NB4 (cell line): ENCODE measurements at regions not wholly inside any gene's neighbourhood (a gene's known extent, or its start where the extent isn't known, plus 50 kb on each side); places are given as distances from the start of the nearest gene placed in this dataset.

Experiments
- DNase-seq: peaks from one replicate; pipeline ENCODE4 v3.0.0; 2010; ENCODE audit warnings: low read depth
- H3K4me3 ChIP-seq: one replicate; pipeline ENCODE4 v1.5.1; 2011; ENCODE audit warnings: mild to moderate bottlenecking, low read depth, low read length, moderate library complexity
- MYC ChIP-seq: IDR thresholded peaks from 2 replicates; pipeline ENCODE4 v1.6.1; 2011; ENCODE audit warnings: low read depth, low read length
- POLR2A ChIP-seq: IDR thresholded peaks from 2 replicates; pipeline ENCODE4 v1.6.1; 2011; ENCODE audit warnings: mild to moderate bottlenecking; ENCODE audit not compliant: insufficient read length; ENCODE audit errors: extremely low read depth
- TF ChIP-seq, protein P1 (sequence below): IDR thresholded peaks from one replicate; pipeline ENCODE4 v1.5.1; 2012; ENCODE audit warnings: low read depth, low read length
- TF ChIP-seq, protein P2 (sequence below): IDR thresholded peaks from 2 replicates; pipeline ENCODE4 v1.6.1; 2011; ENCODE audit warnings: low read depth, low read length

DNA sequence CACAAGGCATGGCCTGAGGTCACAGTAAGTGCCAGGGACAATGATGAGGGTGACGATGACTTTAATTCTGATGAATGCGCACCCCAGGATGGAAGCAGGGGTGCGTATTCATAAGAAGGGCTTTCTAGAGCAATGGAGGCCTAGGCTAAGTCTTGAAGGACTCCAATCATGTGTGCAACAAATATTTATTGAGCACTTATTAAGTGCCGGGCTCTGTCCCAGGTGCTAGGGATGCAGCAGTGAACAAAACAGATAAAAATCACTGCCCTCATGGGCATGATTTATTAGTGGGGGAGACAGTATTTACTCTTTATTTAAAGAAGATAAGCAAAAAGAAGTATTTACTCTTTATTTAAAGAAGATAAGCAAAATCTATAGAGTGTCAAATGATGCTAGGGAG lies 198.2 kb upstream of the KCNG1 start:
- H3K4me3 ChIP-seq, result no peak overlapping the region
- no peak for DNase-seq
- TF ChIP-seq, protein P1, sequence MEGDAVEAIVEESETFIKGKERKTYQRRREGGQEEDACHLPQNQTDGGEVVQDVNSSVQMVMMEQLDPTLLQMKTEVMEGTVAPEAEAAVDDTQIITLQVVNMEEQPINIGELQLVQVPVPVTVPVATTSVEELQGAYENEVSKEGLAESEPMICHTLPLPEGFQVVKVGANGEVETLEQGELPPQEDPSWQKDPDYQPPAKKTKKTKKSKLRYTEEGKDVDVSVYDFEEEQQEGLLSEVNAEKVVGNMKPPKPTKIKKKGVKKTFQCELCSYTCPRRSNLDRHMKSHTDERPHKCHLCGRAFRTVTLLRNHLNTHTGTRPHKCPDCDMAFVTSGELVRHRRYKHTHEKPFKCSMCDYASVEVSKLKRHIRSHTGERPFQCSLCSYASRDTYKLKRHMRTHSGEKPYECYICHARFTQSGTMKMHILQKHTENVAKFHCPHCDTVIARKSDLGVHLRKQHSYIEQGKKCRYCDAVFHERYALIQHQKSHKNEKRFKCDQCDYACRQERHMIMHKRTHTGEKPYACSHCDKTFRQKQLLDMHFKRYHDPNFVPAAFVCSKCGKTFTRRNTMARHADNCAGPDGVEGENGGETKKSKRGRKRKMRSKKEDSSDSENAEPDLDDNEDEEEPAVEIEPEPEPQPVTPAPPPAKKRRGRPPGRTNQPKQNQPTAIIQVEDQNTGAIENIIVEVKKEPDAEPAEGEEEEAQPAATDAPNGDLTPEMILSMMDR, result no peak
- TF ChIP-seq MYC, result no peak
- TF ChIP-seq, protein P2, sequence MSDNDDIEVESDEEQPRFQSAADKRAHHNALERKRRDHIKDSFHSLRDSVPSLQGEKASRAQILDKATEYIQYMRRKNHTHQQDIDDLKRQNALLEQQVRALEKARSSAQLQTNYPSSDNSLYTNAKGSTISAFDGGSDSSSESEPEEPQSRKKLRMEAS, result no peak
- no peak for TF ChIP-seq POLR2A

GRCh38 chr20:51220293-51220706 lies 197.4 kb upstream of the KCNG1 start:
- peak; percentile 52 for DNase-seq
- no peak overlapping the region for H3K4me3 ChIP-seq
- TF ChIP-seq, protein P2, result peak; percentile 77
- TF ChIP-seq MYC, result peak; percentile 44; the same call in 1 of the 2 replicates
- TF ChIP-seq POLR2A, result no peak
- TF ChIP-seq, protein P1, result peak; percentile 96

DNA sequence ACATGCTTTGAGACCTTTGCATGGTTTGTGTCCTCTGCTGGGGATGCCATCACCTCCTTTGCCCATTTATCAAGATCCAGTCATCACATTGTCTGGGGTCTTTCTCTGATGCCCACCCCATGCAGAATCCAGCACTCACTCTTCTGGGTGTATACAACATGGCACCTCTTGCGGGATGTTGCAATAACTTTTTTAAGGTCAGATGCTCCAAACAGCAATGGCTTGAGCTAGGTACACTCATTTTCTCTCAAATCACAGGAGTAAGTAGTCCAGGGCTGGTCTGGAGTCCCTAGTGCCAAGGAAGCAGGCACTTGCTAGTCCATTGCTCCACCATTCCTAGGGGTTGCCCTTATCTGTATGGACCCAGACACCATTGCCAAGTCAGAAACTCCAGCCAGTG lies 196.6 kb upstream of the KCNG1 start:
- no peak overlapping the region for H3K4me3 ChIP-seq
- TF ChIP-seq MYC (no peak), POLR2A (no peak)
- TF ChIP-seq, protein P2, result no peak
- TF ChIP-seq, protein P1, result no peak
- no peak for DNase-seq

- no peak overlapping the region for H3K4me3 ChIP-seq
- TF ChIP-seq POLR2A (no peak), MYC (no peak)
- TF ChIP-seq, protein P1, result no peak
- TF ChIP-seq, protein P2, result no peak
- DNase-seq, result no peak
Measured at GRCh38 chr20:51218603-51219002, 195.7 kb upstream of the KCNG1 start.

GRCh38 chr20:51217347-51218045 lies 194.6 kb upstream of the KCNG1 start:
- no peak for DNase-seq
- TF ChIP-seq, protein P1, result no peak
- TF ChIP-seq POLR2A (no peak), MYC (no peak)
- TF ChIP-seq, protein P2, result no peak
- no peak overlapping the region for H3K4me3 ChIP-seq

DNA sequence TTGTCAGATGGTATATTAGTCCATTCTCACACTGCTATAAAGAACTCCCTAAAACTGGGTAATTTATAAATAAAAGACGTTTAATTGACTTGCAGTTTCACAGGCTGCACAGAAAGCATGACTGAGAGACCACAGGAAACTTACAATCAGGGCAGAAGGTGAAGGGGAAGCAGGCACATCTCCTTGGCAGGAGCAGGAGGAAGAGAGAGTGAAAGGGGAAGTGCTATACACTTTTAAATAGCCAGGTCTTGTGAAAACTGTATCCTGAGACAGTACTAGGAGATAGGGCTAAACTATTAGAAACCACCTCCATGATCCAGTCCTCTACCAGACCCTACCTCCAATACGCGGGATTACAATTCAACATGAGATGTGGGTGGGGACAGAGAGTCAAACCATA lies 193.9 kb upstream of the KCNG1 start:
- no peak overlapping the region for H3K4me3 ChIP-seq
- DNase-seq, result peak; percentile 19
- TF ChIP-seq POLR2A (no peak), MYC (no peak)
- TF ChIP-seq, protein P1, result no peak
- TF ChIP-seq, protein P2, result no peak
